ENCODE measurements at regions not wholly inside any gene's neighbourhood (a gene's known extent, or its start where the extent isn't known, plus 50 kb on each side); places are given as distances from the start of the nearest gene placed in this dataset.

GRCh38 chr2:217325816-217326215, 466.0 kb upstream of the TNP1 start:
- TF ChIP-seq ZBTB33 (IDR thresholded peaks at IDR 0.05; ENCODE audit: borderline replicate concordance, low read depth) (no peak), RXRA (IDR thresholded peaks at IDR 0.05; ENCODE audit: borderline replicate concordance, low read depth) (no peak), EZH2phosphoT487 (IDR thresholded peaks at IDR 0.05; ENCODE audit: borderline replicate concordance, low read depth) (no peak), USF1 (IDR thresholded peaks at IDR 0.05; ENCODE audit: borderline replicate concordance, low read depth) (peak; percentile 8; the same call in 1 of the 2 replicates), TEAD4 (IDR thresholded peaks at IDR 0.05; ENCODE audit: borderline replicate concordance, insufficient read depth) (no peak), JUND (IDR thresholded peaks at IDR 0.05) (no peak), EP300 (IDR thresholded peaks at IDR 0.05; ENCODE audit: borderline replicate concordance in 1 of 2, low read depth in 1 of 2, low read length in 1 of 2) (no peak), SMC3 (IDR thresholded peaks at IDR 0.05; ENCODE audit: low read depth, low read length) (no peak), POLR2AphosphoS5 (IDR thresholded peaks at IDR 0.05; ENCODE audit: low read depth, low read length) (no peak), GATA2 (CRISPR knock-in tag; IDR thresholded peaks at IDR 0.05) (no peak), NRF1 (IDR thresholded peaks at IDR 0.05; ENCODE audit: low read depth, low read length) (no peak), TAF1 (IDR thresholded peaks at IDR 0.05; ENCODE audit: borderline replicate concordance, low read depth, low read length) (no peak)
- TF ChIP-seq, protein P1, sequence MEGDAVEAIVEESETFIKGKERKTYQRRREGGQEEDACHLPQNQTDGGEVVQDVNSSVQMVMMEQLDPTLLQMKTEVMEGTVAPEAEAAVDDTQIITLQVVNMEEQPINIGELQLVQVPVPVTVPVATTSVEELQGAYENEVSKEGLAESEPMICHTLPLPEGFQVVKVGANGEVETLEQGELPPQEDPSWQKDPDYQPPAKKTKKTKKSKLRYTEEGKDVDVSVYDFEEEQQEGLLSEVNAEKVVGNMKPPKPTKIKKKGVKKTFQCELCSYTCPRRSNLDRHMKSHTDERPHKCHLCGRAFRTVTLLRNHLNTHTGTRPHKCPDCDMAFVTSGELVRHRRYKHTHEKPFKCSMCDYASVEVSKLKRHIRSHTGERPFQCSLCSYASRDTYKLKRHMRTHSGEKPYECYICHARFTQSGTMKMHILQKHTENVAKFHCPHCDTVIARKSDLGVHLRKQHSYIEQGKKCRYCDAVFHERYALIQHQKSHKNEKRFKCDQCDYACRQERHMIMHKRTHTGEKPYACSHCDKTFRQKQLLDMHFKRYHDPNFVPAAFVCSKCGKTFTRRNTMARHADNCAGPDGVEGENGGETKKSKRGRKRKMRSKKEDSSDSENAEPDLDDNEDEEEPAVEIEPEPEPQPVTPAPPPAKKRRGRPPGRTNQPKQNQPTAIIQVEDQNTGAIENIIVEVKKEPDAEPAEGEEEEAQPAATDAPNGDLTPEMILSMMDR (IDR thresholded peaks at IDR 0.05), result no peak
- TF ChIP-seq, protein P2, sequence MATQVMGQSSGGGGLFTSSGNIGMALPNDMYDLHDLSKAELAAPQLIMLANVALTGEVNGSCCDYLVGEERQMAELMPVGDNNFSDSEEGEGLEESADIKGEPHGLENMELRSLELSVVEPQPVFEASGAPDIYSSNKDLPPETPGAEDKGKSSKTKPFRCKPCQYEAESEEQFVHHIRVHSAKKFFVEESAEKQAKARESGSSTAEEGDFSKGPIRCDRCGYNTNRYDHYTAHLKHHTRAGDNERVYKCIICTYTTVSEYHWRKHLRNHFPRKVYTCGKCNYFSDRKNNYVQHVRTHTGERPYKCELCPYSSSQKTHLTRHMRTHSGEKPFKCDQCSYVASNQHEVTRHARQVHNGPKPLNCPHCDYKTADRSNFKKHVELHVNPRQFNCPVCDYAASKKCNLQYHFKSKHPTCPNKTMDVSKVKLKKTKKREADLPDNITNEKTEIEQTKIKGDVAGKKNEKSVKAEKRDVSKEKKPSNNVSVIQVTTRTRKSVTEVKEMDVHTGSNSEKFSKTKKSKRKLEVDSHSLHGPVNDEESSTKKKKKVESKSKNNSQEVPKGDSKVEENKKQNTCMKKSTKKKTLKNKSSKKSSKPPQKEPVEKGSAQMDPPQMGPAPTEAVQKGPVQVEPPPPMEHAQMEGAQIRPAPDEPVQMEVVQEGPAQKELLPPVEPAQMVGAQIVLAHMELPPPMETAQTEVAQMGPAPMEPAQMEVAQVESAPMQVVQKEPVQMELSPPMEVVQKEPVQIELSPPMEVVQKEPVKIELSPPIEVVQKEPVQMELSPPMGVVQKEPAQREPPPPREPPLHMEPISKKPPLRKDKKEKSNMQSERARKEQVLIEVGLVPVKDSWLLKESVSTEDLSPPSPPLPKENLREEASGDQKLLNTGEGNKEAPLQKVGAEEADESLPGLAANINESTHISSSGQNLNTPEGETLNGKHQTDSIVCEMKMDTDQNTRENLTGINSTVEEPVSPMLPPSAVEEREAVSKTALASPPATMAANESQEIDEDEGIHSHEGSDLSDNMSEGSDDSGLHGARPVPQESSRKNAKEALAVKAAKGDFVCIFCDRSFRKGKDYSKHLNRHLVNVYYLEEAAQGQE (IDR thresholded peaks at IDR 0.05; ENCODE audit: low read depth, low read length), result no peak
